ENCODE measurements at regions not wholly inside any gene's neighbourhood (a gene's known extent, or its start where the extent isn't known, plus 50 kb on each side); places are given as distances from the start of the nearest gene placed in this dataset.
"Not testable (repeated sequence)": the region's sequence is repeated elsewhere in the genome, so short reads cannot be mapped to it uniquely, and the experiment has no call there.

GRCh38 chr3:177339220-177339703 lies 142.0 kb upstream of the TBL1XR1 start:
- not testable (repeated sequence) for DNase-seq

DNA sequence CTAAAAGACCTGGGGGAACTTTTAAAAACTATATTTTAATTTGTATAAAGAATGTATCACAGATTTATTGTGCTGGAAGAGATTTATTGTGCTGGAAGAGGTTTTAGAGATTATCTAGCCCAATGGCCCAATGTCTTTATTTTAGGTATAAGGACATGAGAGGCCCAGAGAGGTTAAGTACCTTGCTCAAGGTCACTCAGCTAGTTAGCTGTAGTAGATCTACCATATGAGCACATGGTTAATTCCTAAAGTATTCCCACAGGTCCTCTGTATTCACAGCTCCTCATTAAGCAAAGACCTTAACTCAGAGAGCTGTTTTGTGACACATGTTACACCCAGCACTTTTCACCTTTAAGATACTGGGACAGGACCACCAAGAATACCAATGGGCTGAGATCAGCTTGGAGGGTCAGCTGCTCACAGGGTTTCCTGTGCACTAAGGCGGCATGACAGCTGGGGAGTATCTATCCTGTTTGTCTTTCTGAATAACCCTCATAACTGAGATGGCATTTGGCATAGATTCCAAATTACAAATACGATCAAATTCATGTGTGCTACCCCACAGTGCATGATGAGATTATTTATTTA lies 143.1 kb upstream of the TBL1XR1 start:
- no peak for DNase-seq

DNA sequence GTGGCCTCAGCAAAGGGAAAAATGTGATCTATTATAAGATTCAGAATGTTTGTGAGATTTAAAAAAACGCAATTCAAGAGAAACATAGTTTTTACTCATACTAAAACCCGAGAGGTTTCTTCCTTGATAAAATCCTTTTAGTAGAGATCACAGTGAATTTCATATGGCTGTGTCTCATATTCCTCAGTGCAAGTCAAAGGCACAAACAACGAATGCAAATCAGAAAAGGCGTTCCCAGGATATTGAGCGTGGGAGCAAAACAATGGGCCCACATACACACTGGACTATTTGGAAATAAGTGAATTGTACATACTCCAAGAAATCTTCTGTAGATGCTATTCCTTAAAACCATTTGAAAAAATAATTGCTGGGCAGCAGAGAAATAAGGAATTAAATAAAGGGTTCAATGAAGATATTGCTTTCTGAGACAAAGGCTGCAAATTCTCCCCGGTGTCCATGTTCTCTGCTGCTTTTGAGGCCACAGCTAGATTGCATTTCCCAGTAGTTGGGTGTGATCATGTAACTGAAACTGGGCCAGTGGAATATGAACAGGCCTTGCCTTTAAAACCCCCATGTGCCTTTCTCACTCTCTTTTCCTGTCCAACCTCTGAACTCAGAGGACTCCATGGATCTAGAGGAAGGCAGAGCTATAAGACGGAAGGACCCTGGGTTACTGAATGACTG lies 144.6 kb upstream of the TBL1XR1 start:
- DNase-seq = no peak

GRCh38 chr3:177343122-177343625 lies 145.9 kb upstream of the TBL1XR1 start:
- no peak for DNase-seq

DNA sequence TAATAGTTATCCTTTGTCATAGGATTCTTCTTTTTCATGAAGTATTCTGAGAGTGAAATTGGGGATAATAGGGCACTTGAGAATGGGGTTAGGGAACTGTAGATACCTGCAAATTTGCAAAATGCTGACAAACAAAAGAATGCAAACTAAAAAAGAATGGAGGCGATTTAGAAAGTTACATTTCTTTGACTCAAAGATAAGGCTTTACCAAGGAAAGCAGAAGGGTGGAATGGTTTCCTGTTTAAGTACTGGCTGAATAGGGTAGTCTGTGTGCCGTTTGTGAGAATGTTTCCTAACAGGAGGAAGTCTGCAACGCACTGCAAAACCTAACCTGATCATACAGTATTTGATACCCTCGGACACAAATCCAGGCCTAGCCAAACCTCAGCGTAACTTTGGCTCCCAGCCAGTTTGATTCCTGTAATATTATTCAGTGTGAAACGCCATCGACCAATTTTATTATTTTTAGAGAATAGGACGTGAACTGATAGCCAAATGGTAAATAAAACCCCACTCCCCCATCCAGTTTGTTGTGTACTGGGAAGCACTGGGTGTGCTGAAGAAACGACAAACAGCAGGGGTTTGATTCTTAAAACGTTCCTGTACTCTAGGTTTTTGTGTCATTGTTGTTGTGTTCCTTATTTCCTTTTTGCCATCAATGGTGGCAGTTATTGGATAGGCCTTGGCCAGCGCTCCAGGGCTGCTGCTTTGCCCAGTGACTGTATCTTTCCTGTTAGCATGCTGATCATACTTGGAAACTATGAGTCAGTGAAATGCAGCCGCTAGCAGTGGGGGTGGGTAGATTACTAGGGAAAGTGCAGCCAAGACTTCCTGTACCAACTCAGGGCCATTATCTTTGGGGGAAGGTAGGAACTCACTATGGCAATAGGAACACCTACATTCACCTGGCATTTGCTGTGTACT lies 148.0 kb upstream of the TBL1XR1 start:
- peak; percentile 68 to 72 for DNase-seq

GRCh38 chr3:177345973-177346503 lies 148.8 kb upstream of the TBL1XR1 start:
- DNase-seq = no peak

GRCh38 chr3:177346878-177347277 lies 149.6 kb upstream of the TBL1XR1 start:
- DNase-seq = no peak

GRCh38 chr3:177347611-177348010 lies 150.3 kb upstream of the TBL1XR1 start:
- DNase-seq = no peak

DNA sequence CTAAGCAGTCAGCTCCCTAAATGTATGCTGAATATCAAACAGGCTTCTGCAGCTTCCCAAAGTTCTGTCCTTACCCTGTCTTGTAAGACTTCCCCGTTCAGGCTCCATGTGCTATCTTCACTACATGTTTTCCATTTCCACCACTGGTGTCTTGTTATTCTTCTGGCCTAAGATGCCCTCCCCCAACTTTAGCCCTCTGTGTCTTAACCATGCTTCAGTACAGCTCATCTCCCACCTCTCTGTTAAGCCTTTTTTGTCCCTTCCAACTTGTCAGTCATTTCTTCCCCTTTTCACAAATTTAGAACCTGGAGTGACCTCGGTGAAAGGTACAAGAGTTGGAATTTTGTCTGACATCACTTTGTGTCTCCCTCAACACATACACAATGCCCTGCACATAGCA lies 151.7 kb upstream of the TBL1XR1 start:
- DNase-seq = no peak

- no peak for DNase-seq
Observed at GRCh38 chr3:177349384-177349783, 152.1 kb upstream of the TBL1XR1 start.

DNA sequence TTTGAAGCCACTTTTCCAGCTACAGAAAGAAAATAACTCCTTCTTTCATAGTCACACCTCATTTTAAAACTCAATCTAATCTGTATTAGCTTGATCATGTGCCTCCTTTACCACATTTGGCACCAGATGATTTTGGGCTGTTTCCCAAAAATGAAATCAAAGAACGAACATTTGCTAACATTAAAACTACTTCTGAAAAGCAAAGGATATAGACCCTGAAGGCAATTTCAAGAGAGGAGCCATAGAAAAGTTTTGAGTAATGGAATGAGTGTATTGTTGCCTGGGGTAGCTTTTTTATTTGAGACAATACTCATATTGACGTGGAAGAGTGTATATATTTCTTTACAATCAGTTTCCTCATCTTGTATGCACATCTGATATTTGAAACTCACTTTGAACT lies 152.8 kb upstream of the TBL1XR1 start:
- DNase-seq = no peak

GRCh38 chr3:177351206-177351605 lies 153.9 kb upstream of the TBL1XR1 start:
- no peak for DNase-seq

GRCh38 chr3:177351757-177352158 lies 154.5 kb upstream of the TBL1XR1 start:
- no peak for DNase-seq

- no peak for DNase-seq
Observed at GRCh38 chr3:177352424-177352823, 155.1 kb upstream of the TBL1XR1 start.

GRCh38 chr3:177353140-177353539 lies 155.9 kb upstream of the TBL1XR1 start:
- no peak for DNase-seq

GRCh38 chr3:177353879-177354278 lies 156.6 kb upstream of the TBL1XR1 start:
- not testable (repeated sequence) for DNase-seq

DNA sequence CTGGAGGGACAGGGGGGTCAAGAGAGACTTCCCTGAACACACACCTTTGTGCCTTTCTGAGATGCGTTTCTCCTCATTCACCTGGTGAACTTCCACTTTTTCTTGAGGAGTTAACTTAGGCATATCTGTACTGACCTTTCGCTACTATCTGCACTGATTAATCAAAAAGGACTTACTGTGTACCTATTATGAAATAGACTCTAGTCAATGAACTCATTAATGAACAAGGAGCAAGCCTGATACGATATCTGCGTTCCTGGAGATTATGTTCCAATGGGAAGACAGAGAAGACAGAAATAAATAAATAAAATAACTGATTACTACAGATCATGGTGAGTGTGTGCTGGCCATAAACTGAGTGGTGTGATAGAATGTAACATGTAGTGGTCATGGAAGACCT lies 157.2 kb upstream of the TBL1XR1 start:
- no peak for DNase-seq

DNA sequence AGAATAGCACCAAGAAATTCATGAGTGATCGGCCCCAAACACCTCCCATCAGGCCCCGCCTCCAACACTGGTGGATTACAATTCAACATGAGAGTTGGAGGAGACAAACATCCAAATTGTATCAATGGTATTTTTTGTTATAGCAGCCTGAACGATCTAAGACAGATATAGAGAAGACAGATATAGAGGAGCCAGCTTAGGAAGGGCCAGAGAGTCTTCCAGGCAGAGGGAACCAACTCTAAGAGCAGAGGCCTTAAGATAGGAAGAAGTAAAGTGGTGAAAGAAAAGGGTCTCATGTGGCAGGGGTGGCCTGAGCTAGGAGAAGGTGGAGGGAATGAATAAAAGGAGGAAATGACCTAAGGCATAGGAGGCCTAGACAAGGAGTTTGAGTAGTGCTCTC lies 158.8 kb upstream of the TBL1XR1 start:
- DNase-seq = no peak

DNA sequence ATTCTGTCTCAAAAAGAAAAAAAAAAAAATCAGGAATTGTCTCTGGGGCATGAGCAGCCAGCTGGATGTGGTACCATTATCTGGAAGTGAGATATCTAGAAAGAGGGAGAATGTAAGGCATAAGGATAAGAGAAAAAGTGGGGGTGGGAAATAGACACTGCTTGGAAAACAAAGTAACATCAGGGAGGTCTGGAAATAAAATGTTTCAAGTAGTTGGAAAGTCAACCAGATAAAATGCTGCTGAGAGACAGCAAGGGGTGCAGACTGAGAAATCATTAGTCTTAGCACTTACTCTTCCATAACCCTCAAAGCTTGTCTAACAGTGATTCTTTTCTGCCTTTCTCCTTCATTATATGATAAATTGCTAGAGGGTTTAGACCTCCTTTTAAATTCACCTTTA lies 159.7 kb upstream of the TBL1XR1 start:
- no peak for DNase-seq

DNA sequence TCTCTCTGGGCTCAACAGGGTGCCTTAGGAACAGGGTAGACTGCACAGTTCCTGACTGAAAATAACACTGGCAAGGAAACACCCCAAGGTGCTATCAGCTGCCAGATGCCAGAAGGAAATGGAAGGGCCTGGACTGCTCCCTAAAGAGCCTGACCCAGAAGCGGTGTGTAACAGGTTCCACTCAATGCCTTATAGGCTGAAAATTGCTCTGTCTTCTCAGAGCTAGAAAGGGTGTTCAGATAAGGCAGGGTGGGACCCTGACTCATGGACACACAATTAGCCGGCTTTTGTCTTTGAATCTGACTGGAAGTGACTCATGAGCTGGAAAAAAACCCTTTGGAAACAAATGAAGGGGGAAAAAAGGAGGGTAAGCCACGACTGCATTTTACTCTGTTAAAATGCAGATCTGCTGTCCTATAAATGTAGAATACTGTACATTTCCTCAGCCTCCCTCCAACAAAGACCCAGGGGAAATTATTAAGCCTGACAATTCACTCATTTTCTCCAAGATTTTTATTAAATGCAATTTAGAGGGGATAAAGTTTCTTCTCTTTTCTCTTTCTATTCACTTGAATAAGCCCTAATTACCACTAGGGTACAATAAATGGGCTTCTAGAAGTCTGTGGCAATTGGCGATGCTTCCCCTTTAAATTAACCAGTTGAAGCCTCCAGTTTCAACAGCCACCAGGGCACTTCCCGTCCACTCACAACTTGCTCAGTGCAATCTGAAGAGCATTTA lies 160.2 kb upstream of the TBL1XR1 start:
- peak in 1 of 2 donors; percentile 12 for DNase-seq

DNA sequence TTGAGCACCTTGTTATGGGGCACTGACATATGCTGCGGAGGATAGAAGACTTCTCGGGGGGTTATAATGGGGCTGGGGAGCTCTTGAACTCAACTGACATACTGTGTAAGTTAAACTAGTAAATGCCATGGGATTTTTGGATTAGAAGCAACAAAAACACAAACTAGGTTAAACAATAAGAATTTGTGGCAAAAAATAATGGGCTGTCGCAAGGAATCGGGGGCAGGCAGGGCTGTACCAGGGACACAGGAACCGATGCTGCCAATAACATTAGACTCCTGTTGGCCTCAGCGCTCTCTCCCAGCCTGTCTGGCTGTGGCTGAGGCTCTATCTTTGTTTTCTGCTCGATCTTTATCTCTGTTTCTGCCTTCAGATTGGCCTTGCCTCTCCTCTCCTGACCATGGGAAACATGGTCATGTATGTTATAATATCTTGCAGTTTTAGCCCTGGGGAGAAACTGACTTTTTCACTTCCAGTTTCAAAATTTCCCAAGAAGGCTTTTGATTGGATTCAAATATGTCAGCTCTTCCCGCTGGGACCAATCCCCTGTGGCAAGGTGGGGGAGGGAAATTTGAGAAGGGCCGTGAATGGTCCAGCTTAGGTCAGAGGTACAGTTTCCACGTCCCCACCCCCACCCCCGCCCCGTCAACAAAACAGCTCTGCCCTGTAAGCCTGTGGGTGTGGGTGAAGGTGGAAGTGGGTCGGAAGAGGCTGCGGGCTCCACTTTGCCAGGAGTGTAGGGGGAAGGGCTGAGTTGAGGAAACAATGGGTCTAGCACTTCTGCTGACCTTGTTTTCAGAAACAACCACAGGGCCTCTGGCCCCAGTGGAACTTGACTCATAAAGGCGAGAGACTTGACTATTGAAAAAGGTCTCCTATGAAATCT lies 161.1 kb upstream of the TBL1XR1 start:
- DNase-seq = peak; percentile 48 to 56

All from activated CD4-positive, alpha-beta T cell treated with anti-CD3 and anti-CD28 coated beads for 4 hours (primary cell).